GM19043 (cell line): ENCODE measurements at regions not wholly inside any gene's neighbourhood (a gene's known extent, or its start where the extent isn't known, plus 50 kb on each side); places are given as distances from the start of the nearest gene placed in this dataset.
"Not testable (repeated sequence)": the region's sequence is repeated elsewhere in the genome, so short reads cannot be mapped to it uniquely, and the experiment has no call there.

Experiments
- ATAC-seq: cut with Tn5 transposase; IDR thresholded peaks from one replicate; pipeline ENCODE4 v1.9.1; 2021; ENCODE audit warnings: low read depth; ENCODE audit not compliant: unreplicated experiment

GRCh38 chr13:70571221-70571620, 463.0 kb upstream of the KLHL1 start:
- ATAC-seq: no peak

- no peak for ATAC-seq
These were observed 460.3 kb upstream of the KLHL1 start for GRCh38 chr13:70568571-70568970.

- ATAC-seq: no peak
These were observed 436.5 kb upstream of the KLHL1 start for GRCh38 chr13:70544706-70545105.

- ATAC-seq: no peak
These were observed 433.2 kb upstream of the KLHL1 start for GRCh38 chr13:70541451-70541850.

- no peak for ATAC-seq
These were observed 426.2 kb upstream of the KLHL1 start for GRCh38 chr13:70534466-70534865.

GRCh38 chr13:70529652-70530051, 421.4 kb upstream of the KLHL1 start:
- ATAC-seq: no peak

- ATAC-seq: no peak
These were observed 419.3 kb upstream of the KLHL1 start for GRCh38 chr13:70527599-70527998.

- no peak for ATAC-seq
These were observed 415.4 kb upstream of the KLHL1 start for GRCh38 chr13:70523622-70524021.

GRCh38 chr13:70520275-70521036, 412.2 kb upstream of the KLHL1 start:
- ATAC-seq: no peak

GRCh38 chr13:70518081-70518480, 409.8 kb upstream of the KLHL1 start:
- ATAC-seq: no peak

GRCh38 chr13:70516226-70516625, 408.0 kb upstream of the KLHL1 start:
- ATAC-seq: no peak

- ATAC-seq: not testable (repeated sequence)
These were observed 403.7 kb upstream of the KLHL1 start for GRCh38 chr13:70511861-70512417.

- no peak for ATAC-seq
These were observed 397.6 kb upstream of the KLHL1 start for GRCh38 chr13:70505809-70506208.

GRCh38 chr13:70502944-70503343, 394.7 kb upstream of the KLHL1 start:
- no peak for ATAC-seq

- no peak for ATAC-seq
These were observed 382.2 kb upstream of the KLHL1 start for GRCh38 chr13:70490320-70490935.

GRCh38 chr13:70484931-70485330, 376.7 kb upstream of the KLHL1 start:
- ATAC-seq: no peak

GRCh38 chr13:70483599-70484276, 375.5 kb upstream of the KLHL1 start:
- no peak for ATAC-seq

- no peak for ATAC-seq
These were observed 365.7 kb upstream of the KLHL1 start for GRCh38 chr13:70473907-70474306.

GRCh38 chr13:70469077-70469476, 360.8 kb upstream of the KLHL1 start:
- no peak for ATAC-seq

GRCh38 chr13:70457474-70457873, 349.2 kb upstream of the KLHL1 start:
- ATAC-seq: no peak

GRCh38 chr13:70448820-70449219, 340.6 kb upstream of the KLHL1 start:
- ATAC-seq: no peak
